PC-3 (cell line): ENCODE measurements at regions not wholly inside any gene's neighbourhood (a gene's known extent, or its start where the extent isn't known, plus 50 kb on each side); places are given as distances from the start of the nearest gene placed in this dataset.

ENCODE experiments used
- EZH2phosphoT487 ChIP-seq: fragments of 300-600 bp; sonication (generic); IDR thresholded peaks from 2 replicates; pipeline ENCODE4 v1.6.1; 2018; ENCODE audit warnings: mild to moderate bottlenecking, antibody characterized with exemption, low read length, borderline replicate concordance
- TF ChIP-seq, protein P1 (sequence below): fragments of 300-600 bp; sonication (generic); conservative IDR thresholded peaks from 2 replicates; pipeline ENCODE4 v1.5.1; 2017; ENCODE audit warnings: antibody characterized with exemption, low read depth, mild to moderate bottlenecking, low read length

- TF ChIP-seq, protein P1, sequence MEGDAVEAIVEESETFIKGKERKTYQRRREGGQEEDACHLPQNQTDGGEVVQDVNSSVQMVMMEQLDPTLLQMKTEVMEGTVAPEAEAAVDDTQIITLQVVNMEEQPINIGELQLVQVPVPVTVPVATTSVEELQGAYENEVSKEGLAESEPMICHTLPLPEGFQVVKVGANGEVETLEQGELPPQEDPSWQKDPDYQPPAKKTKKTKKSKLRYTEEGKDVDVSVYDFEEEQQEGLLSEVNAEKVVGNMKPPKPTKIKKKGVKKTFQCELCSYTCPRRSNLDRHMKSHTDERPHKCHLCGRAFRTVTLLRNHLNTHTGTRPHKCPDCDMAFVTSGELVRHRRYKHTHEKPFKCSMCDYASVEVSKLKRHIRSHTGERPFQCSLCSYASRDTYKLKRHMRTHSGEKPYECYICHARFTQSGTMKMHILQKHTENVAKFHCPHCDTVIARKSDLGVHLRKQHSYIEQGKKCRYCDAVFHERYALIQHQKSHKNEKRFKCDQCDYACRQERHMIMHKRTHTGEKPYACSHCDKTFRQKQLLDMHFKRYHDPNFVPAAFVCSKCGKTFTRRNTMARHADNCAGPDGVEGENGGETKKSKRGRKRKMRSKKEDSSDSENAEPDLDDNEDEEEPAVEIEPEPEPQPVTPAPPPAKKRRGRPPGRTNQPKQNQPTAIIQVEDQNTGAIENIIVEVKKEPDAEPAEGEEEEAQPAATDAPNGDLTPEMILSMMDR: no peak
- TF ChIP-seq EZH2phosphoT487: no peak
Observed at GRCh38 chr1:175877939-175878737, 134.7 kb upstream of the TNR start.
